IPS-NIHi7 (cell line): ENCODE measurements at regions not wholly inside any gene's neighbourhood (a gene's known extent, or its start where the extent isn't known, plus 50 kb on each side); places are given as distances from the start of the nearest gene placed in this dataset.

Experiments used
- DNase-seq: peaks from one replicate; pipeline ENCODE4 v3.0.0; 2012; ENCODE audit warnings: mixed read lengths; ENCODE audit errors: extremely low spot score

- DNase-seq = no peak
Measured at GRCh38 chr10:128963211-128964099, 503.6 kb upstream of the MGMT start.

GRCh38 chr10:128964100-128964403 lies 503.0 kb upstream of the MGMT start:
- no peak for DNase-seq

DNA sequence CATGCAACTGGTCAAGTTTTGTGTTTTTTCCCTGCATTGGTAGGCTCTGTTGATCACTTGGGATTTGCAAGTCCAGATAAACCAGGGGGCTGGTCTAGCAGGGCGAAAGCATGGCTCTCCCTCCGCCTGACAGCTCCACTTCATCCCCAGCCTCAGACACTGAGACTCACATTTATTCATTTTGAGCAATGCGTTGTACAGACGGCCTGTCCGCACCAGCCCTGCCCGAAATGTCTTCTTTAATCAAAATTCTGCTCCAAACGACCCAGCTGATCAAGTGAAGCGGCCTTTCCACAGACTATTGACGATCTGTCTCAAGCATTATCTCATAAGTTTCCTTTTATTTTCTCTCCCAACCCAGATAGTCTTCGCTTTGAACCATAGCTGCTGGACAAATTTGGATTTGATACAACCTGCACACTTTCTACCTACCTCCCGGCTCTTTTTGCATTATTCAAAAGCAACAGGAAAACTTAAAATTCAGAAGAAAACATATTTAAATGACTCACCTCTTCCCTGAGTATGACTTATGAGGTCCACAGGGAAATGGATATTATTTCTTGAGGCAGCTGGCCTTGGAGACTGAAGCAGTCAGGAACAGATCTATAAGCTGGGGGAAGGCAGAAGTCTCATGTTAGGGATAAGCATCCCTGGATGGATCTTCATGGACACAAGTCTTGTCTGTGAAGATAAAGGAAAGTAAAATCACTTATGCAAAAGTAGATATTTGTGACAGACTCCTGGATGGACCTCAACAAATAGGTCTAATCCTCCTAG lies 498.9 kb upstream of the MGMT start:
- no peak for DNase-seq

- no peak for DNase-seq
Measured at GRCh38 chr10:128969551-128969950, 497.5 kb upstream of the MGMT start.

- DNase-seq = no peak
Measured at GRCh38 chr10:128971374-128972035, 495.5 kb upstream of the MGMT start.

GRCh38 chr10:128972036-128972405 lies 495.0 kb upstream of the MGMT start:
- DNase-seq = no peak

GRCh38 chr10:128973221-128973620 lies 493.8 kb upstream of the MGMT start:
- DNase-seq = no peak

DNA sequence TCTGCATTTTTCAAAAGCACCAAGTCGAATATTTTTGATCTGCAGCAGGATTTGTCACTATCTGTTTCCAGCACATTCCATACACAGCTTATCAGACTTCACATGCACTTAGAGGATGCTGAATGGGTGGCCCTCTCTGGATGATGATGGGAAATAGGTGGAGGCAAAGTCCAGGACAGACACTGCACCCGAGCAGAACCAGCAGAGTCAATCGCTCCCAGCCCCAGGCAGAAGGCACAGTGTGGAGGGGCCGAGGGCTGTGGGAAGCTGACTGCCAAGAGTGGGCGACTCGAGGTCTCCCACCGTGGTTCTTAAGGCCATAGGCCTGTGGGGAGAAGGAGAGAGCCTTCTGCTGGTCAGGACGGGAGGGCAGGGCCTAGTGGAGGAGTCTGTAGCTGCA lies 490.2 kb upstream of the MGMT start:
- no peak for DNase-seq

GRCh38 chr10:128978211-128978610 lies 488.8 kb upstream of the MGMT start:
- no peak for DNase-seq

DNA sequence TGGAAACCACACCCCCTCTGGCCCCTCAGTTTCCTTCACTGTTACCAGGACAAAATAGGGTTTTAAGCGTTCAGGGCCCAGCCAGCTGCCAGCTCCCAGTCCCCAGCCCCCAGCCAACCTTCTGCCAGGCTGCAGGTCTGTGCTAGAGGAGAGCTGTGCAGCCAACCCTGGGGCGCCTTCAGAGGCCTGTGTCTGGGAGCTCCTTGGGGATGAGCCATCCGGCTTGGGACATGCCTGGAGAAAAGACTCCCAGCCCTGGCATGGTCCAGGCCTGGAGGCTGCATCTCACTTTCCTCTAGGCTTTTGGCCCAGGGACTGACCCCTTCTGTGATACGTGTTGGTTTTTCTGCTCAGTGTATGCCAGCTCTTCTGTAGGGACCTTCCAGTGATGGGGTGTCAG lies 487.6 kb upstream of the MGMT start:
- no peak for DNase-seq

DNA sequence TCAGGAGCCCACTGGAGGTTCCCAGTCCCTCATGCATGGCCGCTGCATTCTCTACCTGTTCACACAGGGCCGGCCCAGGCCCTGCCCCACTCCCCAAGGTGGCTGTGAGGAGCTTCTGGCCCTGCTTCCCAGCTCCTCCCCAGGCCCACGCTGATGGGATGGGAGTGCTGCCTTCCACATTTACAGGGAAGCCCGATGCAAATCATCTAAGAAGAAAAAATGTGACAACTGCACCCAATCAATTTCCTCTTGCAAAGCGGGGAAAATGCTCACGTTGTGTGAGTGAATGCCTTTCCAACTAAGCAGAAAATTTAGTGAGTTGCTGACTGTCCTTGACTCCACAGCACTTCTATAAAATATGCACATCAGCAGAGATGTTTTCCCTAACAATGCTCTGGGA lies 485.8 kb upstream of the MGMT start:
- no peak for DNase-seq

DNA sequence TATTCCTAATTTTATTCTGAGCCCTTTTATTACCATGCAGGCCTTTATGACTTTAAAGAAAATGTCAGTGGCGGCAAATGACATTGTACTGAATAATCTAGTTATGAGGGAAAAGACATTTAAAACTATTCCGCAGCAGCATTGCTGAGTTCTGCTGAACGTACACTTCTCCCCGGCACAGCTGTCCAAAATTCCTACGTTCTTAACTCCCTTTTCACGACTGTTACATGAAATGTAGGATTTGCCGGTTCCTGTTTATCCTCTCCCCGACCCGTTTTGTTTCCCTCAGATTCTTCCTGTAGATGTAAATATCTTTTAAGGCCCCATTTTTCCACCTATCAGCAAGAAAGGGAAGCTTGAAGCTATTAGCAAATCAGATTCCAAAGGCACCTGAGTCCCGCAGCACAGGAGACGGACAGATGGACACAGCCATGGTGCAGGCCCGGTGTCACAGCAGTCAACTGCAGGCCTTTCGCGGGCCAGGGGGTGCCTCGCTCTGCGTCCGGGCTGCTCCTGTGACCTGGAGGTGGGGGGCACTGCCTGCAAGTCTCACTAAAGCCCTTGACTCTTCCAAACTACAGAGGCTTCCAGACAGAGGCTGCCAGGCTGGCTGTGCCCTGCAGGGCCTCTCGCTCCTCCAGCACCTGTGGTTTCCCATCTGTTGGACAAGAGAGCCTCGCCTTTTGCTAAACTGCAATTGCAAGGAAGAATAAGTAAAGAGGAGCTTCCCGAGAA lies 485.0 kb upstream of the MGMT start:
- no peak for DNase-seq

DNA sequence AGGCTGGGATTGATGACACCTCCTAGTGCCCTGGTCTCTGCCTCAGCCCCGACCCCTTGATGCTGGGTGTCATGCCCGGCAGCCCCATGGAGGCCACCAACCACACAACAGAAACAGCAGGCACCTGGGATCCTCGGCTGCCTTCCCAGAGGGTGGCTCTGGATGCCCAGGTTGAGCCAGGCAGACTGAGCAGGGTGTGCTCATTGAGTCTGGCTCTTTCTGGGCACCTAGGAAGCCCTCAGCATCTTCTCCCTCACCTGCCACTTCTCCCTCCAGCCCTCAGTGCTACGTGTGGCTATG lies 484.5 kb upstream of the MGMT start:
- no peak for DNase-seq

GRCh38 chr10:128985036-128985435 lies 482.0 kb upstream of the MGMT start:
- DNase-seq = no peak

DNA sequence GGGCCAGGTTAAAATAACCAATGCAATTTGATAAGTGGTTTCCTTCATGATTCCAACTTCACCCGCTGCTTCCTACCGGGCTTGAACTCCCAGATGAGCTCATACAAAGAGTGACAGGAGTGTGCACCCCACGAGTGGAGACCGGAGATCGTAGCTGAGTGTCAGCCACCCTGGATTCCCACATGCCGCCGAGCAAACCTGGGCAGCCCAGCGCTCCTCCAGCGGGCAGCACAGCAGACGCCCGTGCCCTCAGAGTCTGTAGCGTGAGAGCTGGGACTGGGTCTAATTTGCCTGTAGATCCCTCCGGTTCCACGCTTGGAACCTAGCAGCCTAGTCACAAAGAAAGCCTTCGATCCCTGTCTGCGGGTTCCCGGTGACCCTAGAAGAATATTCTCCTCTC lies 476.1 kb upstream of the MGMT start:
- no peak for DNase-seq

GRCh38 chr10:128992770-128993169 lies 474.3 kb upstream of the MGMT start:
- no peak for DNase-seq

- no peak for DNase-seq
Measured at GRCh38 chr10:128993443-128993842, 473.6 kb upstream of the MGMT start.

DNA sequence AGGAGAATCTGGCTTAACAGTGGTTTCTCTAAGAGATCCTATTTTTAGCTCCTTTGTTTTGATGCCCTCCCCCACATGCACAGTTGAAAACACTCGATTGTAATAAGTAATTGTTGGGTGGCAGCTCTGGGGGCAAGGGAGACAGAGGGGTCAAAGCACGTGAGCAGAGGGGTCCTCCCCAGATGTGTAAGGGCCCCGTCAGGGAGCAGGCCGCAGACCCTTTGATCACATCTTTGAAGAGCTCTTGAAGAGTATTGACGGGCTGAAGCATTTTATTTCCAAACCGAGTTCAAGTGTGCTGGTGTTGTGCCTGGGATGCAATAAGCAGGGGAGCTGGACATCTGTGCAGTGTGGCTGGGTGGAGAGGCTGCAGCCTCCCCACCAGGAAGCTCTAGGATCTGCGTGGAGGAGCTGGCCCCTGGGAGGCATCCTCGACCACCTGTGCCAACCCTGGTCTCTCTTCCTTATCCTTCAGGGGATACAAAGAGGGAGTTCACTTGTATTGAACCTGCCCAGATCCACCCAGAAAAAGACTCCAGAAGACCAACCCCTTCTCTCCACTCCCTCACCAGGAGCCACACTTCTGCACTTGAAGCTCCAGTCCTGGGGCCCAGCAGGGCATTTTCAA lies 473.0 kb upstream of the MGMT start:
- no peak for DNase-seq

GRCh38 chr10:128994598-128995143 lies 472.4 kb upstream of the MGMT start:
- no peak for DNase-seq

DNA sequence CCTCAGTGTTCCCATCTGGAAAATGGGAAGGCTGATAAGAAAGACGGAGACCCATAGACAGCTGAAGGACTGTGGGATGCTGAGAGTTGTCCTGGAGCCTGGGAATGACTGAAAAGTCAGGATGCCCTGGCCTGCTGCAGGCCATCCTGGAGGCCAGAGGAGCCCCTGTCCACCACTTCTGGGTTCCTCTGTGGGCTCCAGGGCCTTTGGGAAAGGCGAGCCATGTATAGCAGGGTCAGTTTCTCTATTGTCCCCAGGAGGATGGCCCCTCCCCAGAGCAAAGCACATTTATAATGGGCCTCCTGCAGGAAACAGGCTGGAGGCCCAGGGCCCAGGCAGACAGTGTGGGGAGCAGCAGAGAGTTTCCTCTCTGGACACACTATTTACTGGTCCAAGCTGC lies 471.4 kb upstream of the MGMT start:
- no peak for DNase-seq

- no peak for DNase-seq
Measured at GRCh38 chr10:128996092-128996491, 470.9 kb upstream of the MGMT start.
